Progenitor cell of endocrine pancreas (in vitro differentiated cells): ENCODE measurements at regions not wholly inside any gene's neighbourhood (a gene's known extent, or its start where the extent isn't known, plus 50 kb on each side); places are given as distances from the start of the nearest gene placed in this dataset.
"Not testable (repeated sequence)": the region's sequence is repeated elsewhere in the genome, so short reads cannot be mapped to it uniquely, and the experiment has no call there.

Experiments used
- DNase-seq: peaks from one replicate; pipeline ENCODE4 v3.0.0; 2021; ENCODE audit warnings: low spot score; ENCODE audit not compliant: unreplicated experiment
- H3K27ac Mint-ChIP-seq: 2 replicates; pipeline ENCODE4 v1.8.0; 2021; ENCODE audit warnings: mild to moderate bottlenecking, moderate library complexity, mixed read lengths
- H3K27me3 Mint-ChIP-seq: 2 replicates; pipeline ENCODE4 v1.8.0; 2021; ENCODE audit warnings: mixed read lengths
- H3K36me3 Mint-ChIP-seq: 2 replicates; pipeline ENCODE4 v1.8.0; 2022; ENCODE audit warnings: mixed read lengths; ENCODE audit not compliant: insufficient read depth
- H3K4me1 Mint-ChIP-seq: 2 replicates; pipeline ENCODE4 v1.8.0; 2021; ENCODE audit warnings: low read depth, mixed read lengths
- H3K4me3 Mint-ChIP-seq: 2 replicates; pipeline ENCODE4 v1.8.0; 2021; ENCODE audit warnings: low read depth, mild to moderate bottlenecking, moderate library complexity, mixed read lengths
- H3K9me3 Mint-ChIP-seq: 2 replicates; pipeline ENCODE4 v1.8.0; 2021; ENCODE audit warnings: low read depth, mixed read lengths
- CTCF ChIP-seq: fragments of 200-600 bp; sonication (generic); IDR thresholded peaks from one replicate; pipeline ENCODE4 v1.5.0; 2021; ENCODE audit warnings: antibody characterized with exemption, mild to moderate bottlenecking; ENCODE audit not compliant: unreplicated experiment

- Mint-ChIP-seq H3K27me3 (peaks cover 3% of the 10 kb centered on the region), H3K9me3 (no peaks in the 10 kb centered on the region), H3K36me3 (no peaks in the 10 kb centered on the region), H3K27ac (no peak overlapping the region), H3K4me1 (no peaks in the 10 kb centered on the region), H3K4me3 (no peak overlapping the region)
- no peak for TF ChIP-seq CTCF
- no peak for DNase-seq
Observed at GRCh38 chr6:71224011-71224410, 64.6 kb upstream of the OGFRL1 start.

GRCh38 chr6:71226151-71226550 is 62.5 kb upstream of the OGFRL1 start:
- no peak for DNase-seq
- peaks cover 3% of the 10 kb centered on the region for H3K27me3 Mint-ChIP-seq
- no peaks in the 10 kb centered on the region for H3K36me3 Mint-ChIP-seq
- H3K4me3 Mint-ChIP-seq, result no peak overlapping the region
- TF ChIP-seq CTCF, result no peak
- no peak overlapping the region for H3K27ac Mint-ChIP-seq
- H3K4me1 Mint-ChIP-seq, result no peaks in the 10 kb centered on the region
- H3K9me3 Mint-ChIP-seq, result no peaks in the 10 kb centered on the region

GRCh38 chr6:71228461-71229041 is 60.1 kb upstream of the OGFRL1 start:
- Mint-ChIP-seq H3K4me3 (no peak overlapping the region), H3K9me3 (no peaks in the 10 kb centered on the region), H3K27me3 (peaks cover 3% of the 10 kb centered on the region), H3K4me1 (no peaks in the 10 kb centered on the region), H3K27ac (no peak overlapping the region), H3K36me3 (no peaks in the 10 kb centered on the region)
- DNase-seq, result no peak
- no peak for TF ChIP-seq CTCF

GRCh38 chr6:71229477-71229876 is 59.1 kb upstream of the OGFRL1 start:
- no peaks in the 10 kb centered on the region for H3K9me3 Mint-ChIP-seq
- H3K4me1 Mint-ChIP-seq, result no peaks in the 10 kb centered on the region
- no peak overlapping the region for H3K4me3 Mint-ChIP-seq
- TF ChIP-seq CTCF, result no peak
- H3K27me3 Mint-ChIP-seq, result peaks cover 3% of the 10 kb centered on the region
- H3K27ac Mint-ChIP-seq, result no peak overlapping the region
- no peak for DNase-seq
- H3K36me3 Mint-ChIP-seq, result no peaks in the 10 kb centered on the region

GRCh38 chr6:71232890-71233289 is 55.7 kb upstream of the OGFRL1 start:
- H3K4me1 Mint-ChIP-seq, H3K36me3 Mint-ChIP-seq, H3K27me3 Mint-ChIP-seq, H3K4me3 Mint-ChIP-seq, H3K9me3 Mint-ChIP-seq, H3K27ac Mint-ChIP-seq, DNase-seq: not testable (repeated sequence)

- TF ChIP-seq CTCF, result no peak
- Mint-ChIP-seq H3K4me3 (no peak overlapping the region), H3K36me3 (no peaks in the 10 kb centered on the region), H3K27me3 (no peaks in the 10 kb centered on the region), H3K9me3 (no peaks in the 10 kb centered on the region), H3K4me1 (no peaks in the 10 kb centered on the region), H3K27ac (no peak overlapping the region)
- no peak for DNase-seq
Observed at GRCh38 chr6:71236926-71237434, 51.6 kb upstream of the OGFRL1 start.
